GM18951 (cell line): ENCODE measurements at regions not wholly inside any gene's neighbourhood (a gene's known extent, or its start where the extent isn't known, plus 50 kb on each side); places are given as distances from the start of the nearest gene placed in this dataset.
"Not testable (repeated sequence)": the region's sequence is repeated elsewhere in the genome, so short reads cannot be mapped to it uniquely, and the experiment has no call there.

Experiments
- POLR2A ChIP-seq: IDR thresholded peaks from 4 replicates; pipeline ENCODE4 v1.6.1; 2011; ENCODE audit warnings: mild to moderate bottlenecking; ENCODE audit not compliant: insufficient read length, insufficient read depth; ENCODE audit errors: extremely low read depth
- in situ Hi-C: fragments of 300-500 bp; cut with MboI; formaldehyde crosslinking; loops from one replicate; pipeline ENCODE4 v1.12.0; 2022; ENCODE audit warnings: low sequenced_read_pairs, mixed read lengths, inconsistent platforms; ENCODE audit not compliant: unreplicated experiment

DNA sequence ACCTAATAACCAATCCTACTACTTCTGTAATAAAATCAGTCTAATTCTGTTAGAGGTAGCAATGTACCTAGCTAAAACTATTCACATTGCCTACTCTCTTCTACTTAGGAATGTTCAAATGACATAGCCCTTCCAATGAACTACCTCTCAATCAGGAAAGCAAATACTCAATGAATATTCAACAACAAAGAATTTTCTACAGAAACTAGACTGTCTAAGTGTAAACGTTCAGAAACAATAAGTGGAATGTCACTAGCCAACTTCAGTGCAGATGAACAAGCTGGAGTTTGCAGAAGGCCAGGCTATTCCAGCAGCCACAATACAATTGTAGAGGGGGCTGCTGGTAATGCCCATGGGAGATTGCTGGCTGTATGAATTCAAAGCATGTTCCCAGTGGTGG is 743.2 kb upstream of the CDH10 start:
- TF ChIP-seq POLR2A = no peak
- in situ Hi-C loops = no loop called here

DNA sequence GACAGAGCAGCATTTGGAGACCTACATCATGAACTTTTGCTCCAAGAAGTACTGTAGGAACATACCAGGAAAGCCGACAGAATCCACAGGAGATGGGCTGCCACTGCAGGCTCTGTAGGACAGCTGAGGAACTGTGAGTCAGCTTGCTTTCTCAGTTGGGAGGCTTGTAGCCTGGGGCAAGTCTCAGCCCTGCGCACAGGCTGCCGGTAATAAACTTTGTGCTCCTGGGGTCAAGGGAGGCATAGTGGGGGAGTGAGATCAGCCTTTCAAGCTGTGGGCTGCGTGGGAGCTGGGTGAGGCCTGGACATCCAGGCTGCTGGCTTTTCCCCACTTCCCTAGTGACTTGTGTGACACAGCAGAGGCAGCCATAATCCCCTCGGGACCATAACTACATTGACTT is 718.0 kb upstream of the CDH10 start:
- TF ChIP-seq POLR2A = no peak
- in situ Hi-C loops = no loop called here

DNA sequence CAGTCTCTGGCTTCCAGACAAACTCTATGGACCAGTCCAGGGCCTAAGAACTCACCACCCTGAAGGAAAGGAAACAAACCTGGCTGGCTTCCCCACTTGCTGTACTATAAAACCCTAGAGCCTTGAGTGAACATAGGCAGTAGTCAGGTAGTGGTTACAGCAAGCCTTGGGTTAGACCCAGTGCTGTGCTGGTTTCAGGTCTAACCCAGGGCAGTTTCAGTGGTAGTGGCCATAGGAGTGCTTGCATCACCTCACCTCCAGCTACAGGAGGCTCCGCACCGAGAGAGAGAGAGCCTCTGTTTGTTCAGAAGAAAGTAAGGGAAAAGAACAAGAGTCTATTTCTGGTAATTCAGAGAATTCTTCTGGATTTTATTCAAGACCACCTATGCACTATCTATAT is 714.1 kb upstream of the CDH10 start:
- TF ChIP-seq POLR2A = no peak
- in situ Hi-C loops = no loop called here

DNA sequence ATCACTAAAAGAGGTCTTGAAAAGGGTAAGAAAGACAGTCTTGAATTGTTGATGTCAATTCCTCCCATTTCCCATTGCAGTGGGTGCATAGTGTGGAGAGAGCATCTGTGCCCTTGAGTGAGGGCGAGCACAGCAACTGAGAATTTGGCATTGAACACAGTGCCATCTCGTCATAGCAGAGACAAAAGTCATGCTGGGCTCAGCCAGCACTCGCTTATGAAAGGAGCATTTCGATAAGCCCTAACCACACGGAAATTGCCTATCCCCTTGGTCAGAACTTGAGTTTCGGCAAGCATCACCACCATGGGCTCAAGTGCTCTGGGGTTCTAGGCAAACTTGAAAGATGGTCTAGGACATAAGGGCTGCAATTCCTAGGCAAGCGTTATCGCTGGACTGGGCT is 712.8 kb upstream of the CDH10 start:
- in situ Hi-C loops = no loop called here
- no peak for TF ChIP-seq POLR2A

DNA sequence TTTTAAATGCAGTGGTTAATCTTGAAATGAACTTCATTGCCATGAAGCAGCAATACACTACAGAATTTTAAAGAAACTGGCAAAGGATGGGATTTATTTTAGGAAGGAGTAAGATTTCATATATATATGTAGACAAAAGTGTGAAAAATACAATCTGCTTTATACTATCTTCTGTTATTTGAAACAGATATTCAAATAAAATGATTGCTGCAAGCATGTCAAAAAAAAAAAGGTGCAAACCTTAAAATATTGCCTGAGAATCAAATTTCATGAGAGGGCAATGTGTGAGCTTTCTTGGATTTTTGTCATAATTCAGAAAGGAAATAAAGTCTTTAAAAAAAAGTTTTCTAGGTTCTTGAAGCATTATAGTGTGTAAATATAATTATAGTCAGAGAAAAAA is 705.0 kb upstream of the CDH10 start:
- in situ Hi-C loops = no loop called here
- no peak for TF ChIP-seq POLR2A

DNA sequence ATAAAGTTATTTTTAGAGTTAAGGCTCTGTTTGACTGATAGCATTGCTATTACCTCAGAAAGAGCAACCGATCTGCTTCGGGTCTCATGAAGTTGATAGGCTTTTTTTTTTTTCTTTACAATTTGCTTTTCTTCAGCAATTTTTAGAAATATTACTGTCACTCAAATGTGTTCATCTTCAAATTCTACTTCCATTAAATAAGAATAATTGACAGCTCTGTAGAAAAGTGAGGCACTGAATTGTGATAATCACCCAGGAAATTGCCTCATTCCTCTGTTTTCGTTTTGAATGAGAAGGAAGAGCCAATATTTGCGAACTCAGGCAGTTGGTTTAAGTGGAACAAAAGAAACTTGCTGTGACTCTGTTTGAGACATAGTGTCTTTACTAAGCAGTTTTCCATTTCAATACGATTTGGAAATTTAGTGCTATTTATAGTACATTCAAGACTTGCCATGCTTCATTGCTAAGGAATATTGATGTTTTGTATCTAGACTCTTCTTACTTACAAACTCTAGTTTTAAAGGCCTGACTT is 700.5 kb upstream of the CDH10 start:
- in situ Hi-C loops = no loop called here
- no peak for TF ChIP-seq POLR2A

DNA sequence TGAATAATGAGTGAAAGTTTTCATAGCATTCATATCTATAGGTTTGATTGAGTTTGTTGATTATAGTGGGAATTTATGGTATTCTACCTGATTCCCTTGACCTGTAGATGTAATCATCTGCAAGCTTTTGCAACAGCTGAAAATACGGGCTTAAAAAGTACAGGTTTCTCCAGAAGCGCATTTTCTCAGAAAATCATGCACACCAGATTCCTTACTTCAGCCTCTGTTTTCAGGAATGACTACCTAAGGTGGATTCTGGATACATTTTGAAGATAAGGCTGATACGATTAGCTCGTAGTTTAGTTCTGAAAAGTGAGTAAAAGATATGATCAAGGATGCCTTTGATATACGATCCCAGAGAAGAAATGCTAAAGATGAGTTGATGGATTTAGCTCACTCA is 694.8 kb upstream of the CDH10 start:
- in situ Hi-C loops = no loop called here
- no peak for TF ChIP-seq POLR2A

DNA sequence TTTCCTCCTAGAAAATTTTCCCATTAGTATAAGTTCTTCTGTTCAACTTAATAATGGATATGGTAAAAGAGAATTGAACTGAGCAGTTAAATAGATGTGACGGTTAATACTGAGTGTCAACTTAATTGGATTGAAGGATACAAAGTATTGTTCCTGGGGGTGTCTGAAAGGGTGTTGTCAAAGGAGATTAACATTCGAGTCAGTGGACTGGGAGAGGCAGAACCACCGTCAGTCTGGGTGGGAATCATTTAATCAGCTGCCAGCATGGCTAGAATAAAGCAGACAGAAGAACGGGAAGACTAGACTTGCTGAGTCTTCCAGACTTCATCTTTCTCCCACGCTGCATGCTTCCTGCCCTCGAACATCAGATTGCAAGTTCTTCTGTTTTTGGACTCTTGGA is 689.6 kb upstream of the CDH10 start:
- no peak for TF ChIP-seq POLR2A
- in situ Hi-C loops = no loop called here

DNA sequence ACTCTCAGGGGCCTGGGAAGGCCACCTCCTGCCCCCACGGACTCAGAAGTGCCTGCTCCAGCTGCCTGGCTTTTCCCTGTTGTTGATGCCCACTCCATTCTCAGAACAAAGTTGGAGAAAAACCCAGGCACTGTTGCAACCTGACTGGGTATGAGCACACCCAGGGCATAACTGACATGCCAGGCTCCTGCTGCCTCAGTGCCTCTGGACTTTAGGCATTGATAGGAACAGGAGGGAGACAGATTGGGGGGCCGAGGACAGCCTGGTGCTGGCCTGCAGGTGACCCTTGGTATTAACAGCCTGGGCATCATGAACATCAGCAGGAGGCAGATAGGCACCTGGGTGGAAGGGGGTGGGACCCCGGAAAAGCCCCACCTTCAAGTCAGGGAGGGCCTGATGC is 685.9 kb upstream of the CDH10 start:
- TF ChIP-seq POLR2A = no peak
- in situ Hi-C loops = no loop called here

DNA sequence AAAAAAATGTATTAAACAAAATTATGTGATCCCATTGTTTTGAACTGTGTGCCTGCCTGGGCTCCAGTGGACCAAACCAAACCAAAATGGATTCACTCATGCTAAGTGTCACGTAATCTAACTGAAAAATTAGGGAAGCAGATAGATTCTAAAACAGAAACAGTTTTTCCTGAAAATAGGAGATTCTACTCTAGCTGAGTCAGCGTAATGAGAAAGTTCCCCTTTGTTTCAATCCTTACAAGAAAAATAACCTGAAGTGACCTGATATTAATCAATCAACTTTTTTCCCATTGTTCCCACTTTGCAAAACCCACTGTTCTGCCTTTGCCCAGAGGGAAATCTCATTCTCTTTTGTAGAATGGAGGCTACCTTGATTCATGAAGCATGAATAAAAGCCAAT is 682.4 kb upstream of the CDH10 start:
- no peak for TF ChIP-seq POLR2A
- in situ Hi-C loops = no loop called here

DNA sequence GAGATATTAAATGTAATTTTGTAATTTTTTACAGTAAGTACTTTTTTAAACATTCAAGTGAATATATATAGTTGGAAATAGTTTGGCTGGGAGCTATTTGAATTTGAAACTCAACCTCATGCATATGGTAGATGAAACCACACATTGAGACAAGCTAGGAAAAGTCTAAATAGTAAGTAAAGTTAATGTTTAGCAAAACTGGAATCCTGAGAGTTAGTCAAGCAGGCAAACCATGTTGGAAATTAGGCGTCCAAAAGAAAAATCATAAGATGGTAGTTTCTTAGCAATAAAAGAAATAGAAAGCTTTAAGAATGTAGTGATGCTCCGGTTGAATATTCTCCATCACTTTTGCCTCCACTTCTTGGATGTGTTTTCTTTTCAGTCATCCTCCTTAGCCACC is 657.1 kb upstream of the CDH10 start:
- TF ChIP-seq POLR2A = no peak
- in situ Hi-C loops = no loop called here

DNA sequence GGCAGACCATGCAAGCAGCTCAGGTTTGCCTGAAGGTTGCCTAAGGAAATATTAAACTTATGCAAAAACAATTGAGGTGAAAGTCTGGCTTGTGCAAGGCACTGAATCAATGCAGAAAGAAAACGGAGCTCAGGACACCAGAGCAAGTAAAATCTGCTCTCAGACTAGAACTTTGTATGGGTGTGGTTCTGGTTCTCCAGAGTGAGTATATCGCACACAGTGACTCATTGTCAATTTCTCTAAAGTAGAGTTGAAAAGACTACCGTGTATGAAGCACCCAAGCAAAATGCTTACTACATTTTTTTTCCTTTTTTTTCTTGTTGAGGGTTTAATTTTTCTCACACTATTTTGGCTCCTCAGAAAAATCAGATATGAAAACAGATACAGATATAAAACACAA is 650.3 kb upstream of the CDH10 start:
- in situ Hi-C loops = no loop called here

DNA sequence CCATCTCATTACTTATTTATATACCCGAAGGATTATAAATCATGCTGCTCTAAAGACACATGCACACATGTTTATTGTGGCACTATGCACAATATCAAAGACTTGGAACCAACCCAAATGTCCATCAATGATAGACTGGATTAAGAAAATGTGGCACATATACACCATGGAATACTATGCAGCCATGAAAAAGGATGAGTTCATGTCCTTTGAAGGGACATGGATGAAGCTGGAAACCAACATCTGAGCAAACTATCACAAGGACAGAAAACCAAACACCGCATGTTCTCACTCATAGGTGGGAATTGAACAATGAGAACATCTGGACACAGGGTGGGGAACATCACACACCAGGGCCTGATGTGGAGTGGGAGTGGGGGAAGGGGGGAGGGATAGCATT is 645.0 kb upstream of the CDH10 start:
- in situ Hi-C loops = not testable (repeated sequence)

More for the DNA sequence above, 650.3 kb upstream of the CDH10 start:
- TF ChIP-seq POLR2A = no peak

DNA sequence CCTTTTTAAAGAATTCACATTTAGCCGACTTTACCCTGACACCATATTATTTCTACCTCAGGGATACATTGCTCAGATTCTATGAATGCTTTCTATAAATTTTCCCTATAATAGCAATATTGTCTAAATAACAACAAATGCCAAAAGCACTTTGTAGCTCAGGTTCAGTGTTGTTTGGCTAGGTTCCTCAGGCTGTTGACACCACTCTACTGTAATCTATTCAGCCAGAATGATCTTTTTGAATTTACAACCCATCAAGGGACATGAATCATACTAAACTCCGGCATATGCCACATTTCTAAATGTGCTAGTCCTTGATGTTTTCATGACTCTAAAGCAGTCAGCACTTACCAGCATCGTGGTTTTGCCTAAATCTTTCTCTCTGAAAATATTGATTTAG is 641.5 kb upstream of the CDH10 start:
- in situ Hi-C loops = no loop called here
- no peak for TF ChIP-seq POLR2A

DNA sequence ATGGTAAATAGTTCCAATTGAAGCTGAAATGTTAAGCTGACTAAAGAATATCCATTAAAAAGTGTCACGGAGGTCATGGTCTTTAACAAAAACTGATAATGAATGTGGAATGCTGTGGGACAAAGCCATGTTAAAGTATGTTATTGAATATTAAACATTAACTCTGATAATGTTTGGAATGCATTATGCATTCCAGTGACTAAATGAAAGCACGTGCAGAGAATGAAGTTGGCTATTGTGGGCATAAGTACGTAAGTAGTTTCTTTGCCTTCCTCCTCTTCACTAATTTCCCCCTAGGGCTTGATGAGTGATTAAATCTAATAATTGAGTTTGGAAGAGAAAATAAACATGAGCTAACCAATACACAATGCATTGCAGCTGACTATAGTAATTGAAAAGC is 640.4 kb upstream of the CDH10 start:
- in situ Hi-C loops = no loop called here

DNA sequence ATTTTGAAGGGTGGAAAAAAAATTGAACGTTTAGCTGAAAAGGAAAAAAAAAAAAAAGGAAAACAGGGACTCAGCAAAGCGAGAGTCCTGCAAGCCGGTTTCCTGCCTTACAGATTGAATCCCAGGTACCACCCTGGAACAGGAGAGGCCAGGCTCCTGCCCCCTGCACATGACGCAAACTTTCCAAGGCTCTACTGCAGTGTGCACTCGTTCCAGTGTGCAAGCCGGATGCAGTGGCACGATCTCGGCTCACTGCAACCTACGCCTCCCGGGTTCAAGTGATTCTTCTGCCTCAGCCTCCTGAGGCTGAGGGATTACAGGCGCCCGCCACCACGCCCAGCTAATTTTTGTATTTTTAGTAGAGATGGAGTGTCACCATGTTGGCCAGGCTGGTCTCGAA is 618.7 kb upstream of the CDH10 start:
- in situ Hi-C loops = not testable (repeated sequence)

More for the DNA sequence above, 640.4 kb upstream of the CDH10 start:
- TF ChIP-seq POLR2A = no peak
